Hindlimb muscle (tissue), 1 donor: ENCODE measurements at regions not wholly inside any gene's neighbourhood (a gene's known extent, or its start where the extent isn't known, plus 50 kb on each side); places are given as distances from the start of the nearest gene placed in this dataset.

Experiments used
- DNase-seq: peaks from one replicate; pipeline ENCODE4 v3.0.0-alpha.2; 2013

DNA sequence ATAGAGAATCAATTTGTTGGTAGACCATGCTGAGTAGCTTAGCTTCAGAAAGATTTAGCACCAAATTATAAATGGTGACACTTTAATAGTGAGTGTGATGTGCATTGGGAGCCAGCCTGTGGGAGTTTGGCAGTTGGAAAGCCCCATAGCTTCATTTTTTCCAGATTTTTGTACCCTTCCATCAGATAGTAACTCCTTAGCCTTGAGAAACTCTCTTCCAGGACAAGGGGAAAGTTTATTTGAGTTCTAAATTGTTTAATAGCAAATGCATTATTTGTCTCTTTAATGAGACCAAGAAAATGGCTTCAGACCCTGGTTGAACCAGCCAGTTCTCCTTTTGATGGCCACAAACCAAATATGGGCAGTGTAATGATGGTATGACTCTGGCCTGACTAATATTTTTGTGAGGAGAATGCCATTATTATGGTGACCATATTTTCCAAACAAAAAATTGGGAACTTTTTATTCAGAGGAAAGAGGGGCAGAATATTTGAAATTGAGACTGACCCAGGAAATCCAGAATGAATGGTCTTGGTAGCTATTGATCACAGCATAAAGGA is 49.8 kb downstream of the PLCE1 start:
- DNase-seq = no peak

DNA sequence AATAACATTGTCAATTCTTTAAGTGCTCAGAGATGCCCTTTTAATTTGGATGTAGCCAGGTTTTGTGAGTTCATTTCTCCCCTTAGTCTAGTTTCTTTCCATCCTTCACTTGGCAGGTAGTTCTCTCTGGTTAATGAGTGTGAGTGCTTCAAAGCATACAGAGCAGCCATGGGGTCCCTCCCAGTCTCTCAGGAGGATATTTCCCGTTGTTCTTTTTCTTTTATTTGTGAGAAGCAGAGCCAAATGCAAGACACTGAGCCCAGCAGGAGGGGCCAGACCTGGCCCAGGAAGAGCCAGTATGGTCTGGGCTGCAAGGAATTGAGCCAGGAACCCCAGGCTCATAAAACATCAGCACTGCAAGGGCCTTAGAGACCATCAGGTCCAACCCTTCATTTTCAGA is 52.4 kb downstream of the PLCE1 start:
- no peak for DNase-seq

DNA sequence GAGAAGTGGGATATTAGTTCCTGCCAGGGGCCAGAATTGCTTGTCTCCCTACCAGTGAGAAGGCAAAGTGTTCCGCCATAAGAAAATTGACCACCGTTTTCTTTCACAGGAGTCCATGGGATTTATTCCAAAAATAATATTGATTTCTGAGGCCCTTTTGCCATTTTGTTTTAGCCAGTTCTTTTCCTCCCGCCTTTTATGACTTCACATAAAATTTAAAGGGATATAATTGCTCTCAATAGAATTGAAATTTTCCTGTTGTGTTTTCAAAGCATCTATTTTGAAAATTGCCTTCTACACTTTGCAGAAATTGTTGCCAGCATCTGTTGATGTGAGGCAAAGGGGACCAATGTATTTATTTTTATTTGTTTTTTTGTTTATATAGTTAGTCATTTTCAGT is 53.6 kb downstream of the PLCE1 start:
- DNase-seq = no peak

DNA sequence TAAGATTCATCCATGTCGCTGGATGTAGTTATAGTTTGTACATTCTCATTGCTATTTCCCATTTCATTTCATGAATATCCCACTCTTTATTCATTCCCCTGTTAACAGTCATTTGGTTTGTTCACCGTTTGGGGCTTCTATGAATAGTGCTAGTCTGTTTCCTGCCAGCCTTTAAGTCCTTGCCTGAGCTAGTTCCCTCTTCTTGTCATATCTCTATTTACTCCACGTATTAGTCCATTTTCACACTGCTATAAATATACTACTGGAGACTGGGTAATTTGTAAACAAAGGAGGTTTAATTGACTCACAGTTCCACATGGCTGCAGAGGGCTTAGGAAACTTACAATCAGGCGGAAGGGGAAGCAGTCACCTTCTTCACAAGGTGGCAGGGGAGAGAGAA is 56.2 kb downstream of the PLCE1 start:
- no peak for DNase-seq

GRCh38 chr10:94052281-94052680 is 58.5 kb downstream of the PLCE1 start:
- DNase-seq = no peak

GRCh38 chr10:94052866-94053791 is 59.4 kb downstream of the PLCE1 start:
- DNase-seq = peak; percentile 62

DNA sequence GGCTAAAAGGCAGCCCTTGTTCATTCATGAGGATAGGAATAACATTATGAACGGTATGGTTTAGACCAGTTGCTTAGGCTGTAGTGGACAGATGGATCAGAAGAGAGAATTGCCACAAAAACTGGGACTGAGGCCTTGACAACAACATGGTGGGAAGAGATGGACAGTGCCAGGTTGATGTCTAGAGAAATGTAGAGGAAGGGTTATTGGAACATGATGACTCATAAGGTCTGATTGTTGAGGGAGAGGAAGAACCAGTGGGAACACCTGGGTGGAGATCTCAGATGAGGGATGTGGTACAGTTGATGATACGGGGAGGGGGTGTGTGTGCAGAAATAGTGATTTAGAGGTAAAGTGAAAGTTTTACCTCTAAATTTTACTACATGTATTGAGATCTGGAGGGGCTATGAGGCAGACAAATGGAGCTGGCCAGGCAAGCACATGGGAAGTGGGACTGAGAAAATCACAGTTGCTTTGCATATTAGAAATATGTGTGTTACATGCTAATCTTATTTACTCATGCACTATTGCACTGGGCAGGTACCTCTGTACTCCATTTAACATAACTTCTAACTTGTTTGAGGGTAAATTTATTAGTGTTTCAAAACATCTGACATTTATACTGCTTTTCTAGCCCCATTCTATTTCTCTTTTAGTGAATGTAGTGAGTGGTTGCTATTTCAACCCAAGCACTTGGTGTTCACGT is 65.6 kb downstream of the PLCE1 start:
- no peak for DNase-seq

DNA sequence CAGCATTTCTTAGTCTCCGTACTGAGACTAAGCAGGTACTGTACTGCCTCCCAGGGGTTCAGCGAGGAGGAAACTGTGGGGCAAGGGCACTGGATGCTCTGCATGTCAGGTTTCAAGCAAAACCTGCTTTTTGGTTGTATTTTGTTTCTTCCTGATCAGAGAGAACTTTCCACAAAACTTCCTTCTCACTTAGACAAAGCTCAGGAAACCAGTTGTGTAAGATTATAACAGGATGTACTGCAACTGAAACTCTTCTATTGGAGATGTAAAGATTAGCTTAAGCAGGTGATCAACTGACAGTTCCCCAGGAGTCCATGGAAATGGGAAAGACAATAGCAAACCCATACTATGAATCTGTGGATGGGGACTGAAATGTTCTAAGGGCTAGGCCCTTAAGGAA is 67.3 kb downstream of the PLCE1 start:
- DNase-seq = no peak

GRCh38 chr10:94062611-94063010 is 68.9 kb downstream of the PLCE1 start:
- no peak for DNase-seq

- DNase-seq = no peak
Measured at GRCh38 chr10:94065362-94065761, 71.6 kb downstream of the PLCE1 start.

GRCh38 chr10:94065787-94066186 is 72.1 kb downstream of the PLCE1 start:
- DNase-seq = no peak

GRCh38 chr10:94066411-94066810 is 72.7 kb downstream of the PLCE1 start:
- DNase-seq = peak; percentile 56

DNA sequence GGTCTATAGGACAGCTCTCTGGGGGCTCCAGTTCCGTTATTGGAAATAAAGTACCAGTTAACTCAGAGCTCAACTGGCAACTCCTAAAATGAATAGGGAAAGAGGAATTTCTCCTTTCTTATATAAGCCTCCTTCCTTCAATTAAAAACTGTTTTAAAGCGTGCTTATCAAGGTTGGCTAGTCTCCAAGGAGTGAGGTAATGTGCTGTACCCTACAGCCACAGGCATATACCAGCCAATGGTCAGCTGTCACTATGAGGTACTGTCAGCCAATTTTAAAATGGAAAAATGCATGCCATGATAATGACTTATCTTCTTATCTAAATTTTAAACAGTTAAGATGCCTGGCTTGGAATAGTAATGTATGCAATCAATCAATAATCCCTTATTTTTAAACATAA is 76.2 kb downstream of the PLCE1 start:
- DNase-seq = no peak

GRCh38 chr10:94074462-94074861 is 80.7 kb downstream of the PLCE1 start:
- no peak for DNase-seq

- no peak for DNase-seq
Measured at GRCh38 chr10:94075506-94075905, 81.8 kb downstream of the PLCE1 start.

DNA sequence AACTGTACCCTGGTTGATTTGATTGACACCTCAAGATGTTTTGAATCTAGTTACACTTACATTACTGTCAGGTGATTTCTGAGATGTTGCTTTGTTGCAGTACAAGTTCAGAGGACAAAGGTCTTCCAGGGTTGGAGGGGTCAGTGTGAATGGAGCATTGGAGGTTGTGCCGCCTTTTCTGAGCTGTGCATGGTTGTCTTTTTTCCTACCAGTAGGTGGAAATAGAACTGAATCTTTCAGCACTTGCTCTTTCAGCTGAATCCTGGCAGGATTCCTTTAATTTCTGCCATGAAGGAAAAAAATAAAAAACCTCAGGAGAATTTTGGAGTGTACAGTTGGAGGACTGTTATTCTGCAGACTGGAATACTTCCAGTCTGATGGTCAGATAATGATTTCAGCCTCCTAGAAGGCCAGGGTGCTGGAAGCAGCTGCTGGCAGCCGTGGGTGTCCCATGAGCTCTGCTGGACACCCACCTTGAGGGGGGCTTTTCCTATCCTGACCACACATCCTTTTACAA is 82.7 kb downstream of the PLCE1 start:
- DNase-seq = peak; percentile 81

GRCh38 chr10:94077042-94077441 is 83.3 kb downstream of the PLCE1 start:
- DNase-seq = no peak

- no peak for DNase-seq
Measured at GRCh38 chr10:94080108-94080507, 86.4 kb downstream of the PLCE1 start.

- no peak for DNase-seq
Measured at GRCh38 chr10:94083662-94084265, 90.0 kb downstream of the PLCE1 start.

DNA sequence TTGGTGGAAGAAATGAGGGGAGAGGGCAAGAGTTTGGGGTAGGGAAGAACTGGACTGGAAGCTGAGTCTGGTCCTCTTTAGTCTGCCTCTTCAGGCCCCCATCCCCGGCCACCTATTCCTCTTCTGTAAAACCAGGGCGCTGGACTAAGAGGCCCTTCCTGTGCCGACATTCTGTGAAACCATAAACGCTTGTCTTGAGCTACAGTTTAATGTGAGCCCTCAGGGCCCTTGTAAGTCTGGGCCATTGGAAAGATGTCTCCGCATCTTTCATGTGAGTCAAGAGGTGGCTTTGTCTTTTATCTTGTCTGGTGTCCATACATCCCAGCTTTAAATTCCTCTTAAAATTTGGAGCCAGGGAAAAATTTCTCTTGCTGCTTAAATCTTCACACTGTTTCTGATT is 90.6 kb downstream of the PLCE1 start:
- DNase-seq = no peak

DNA sequence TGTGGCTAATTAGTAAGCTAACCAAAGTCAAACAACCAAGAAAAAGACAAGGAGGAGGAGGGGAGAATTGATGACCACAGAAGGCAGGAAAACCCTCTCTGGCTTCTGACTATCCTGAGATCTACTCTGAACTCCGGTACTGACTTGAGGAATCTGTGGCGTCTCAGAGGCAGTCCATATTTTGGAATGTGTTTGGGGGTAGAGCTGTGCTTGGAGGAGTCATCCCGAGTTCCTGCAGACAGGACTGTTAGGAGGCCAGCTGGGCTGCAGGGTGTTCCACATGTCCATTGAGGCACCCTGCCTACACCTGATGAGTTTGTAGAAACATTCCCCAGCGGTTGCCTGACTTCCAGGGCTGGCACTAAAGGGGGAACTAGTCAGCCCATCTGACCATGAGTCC is 91.6 kb downstream of the PLCE1 start:
- no peak for DNase-seq

DNA sequence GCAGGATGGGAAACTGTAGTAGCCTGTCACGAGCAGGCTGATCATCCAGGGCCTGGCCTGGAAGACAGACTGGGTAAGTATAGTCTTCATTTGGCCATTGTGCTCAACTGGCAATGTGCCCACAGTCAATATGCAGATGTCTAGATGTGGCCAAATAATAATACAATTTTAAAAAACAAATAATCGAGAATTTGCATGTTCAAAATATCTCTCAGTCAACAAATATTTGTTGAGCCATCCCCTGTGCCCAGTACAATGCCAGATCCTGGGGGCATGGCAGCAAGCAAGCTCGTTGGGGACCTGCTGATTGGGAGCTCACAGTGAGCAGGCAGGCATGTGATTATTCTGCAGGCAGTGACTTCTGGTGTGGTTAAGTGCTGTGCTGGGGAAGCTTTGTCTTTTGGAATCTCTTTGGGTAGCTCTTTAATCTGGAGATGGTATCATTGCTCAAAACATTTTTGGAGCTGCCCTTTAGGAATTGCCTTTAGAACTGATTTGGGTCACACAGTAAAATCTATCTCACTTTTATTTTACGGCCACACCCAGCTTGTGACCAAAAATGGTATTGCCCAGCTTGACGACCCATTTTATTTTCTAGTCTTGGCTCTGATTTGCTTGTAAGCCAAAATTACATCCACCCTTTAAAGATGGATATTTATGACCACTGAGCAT is 92.2 kb downstream of the PLCE1 start:
- no peak for DNase-seq
